HEK293 (cell line): ENCODE measurements at regions not wholly inside any gene's neighbourhood (a gene's known extent, or its start where the extent isn't known, plus 50 kb on each side); places are given as distances from the start of the nearest gene placed in this dataset.

Source experiments
- TCF7L2 ChIP-seq: IDR thresholded peaks from 2 replicates; pipeline ENCODE4 v1.6.1; 2011; ENCODE audit warnings: low read depth, mild to moderate bottlenecking, inconsistent platforms, low read length, moderate library complexity, borderline replicate concordance
- ZNF580 ChIP-seq: fragments of 450-650 bp; formaldehyde crosslinking; IDR thresholded peaks from 2 replicates; pipeline ENCODE4 v1.5.1; 2016; ENCODE audit warnings: missing biosample characterization, missing genetic modification characterization
- ZSCAN5A ChIP-seq: fragments of 450-650 bp; formaldehyde crosslinking; IDR thresholded peaks from 2 replicates; pipeline ENCODE4 v1.5.1; 2016; ENCODE audit warnings: missing biosample characterization, missing genetic modification characterization
- TF ChIP-seq, protein P1 (sequence below): fragments of 450-650 bp; formaldehyde crosslinking; IDR thresholded peaks from 2 replicates; pipeline ENCODE4 v1.5.1; 2016; ENCODE audit warnings: missing biosample characterization, missing genetic modification characterization
- TF ChIP-seq, protein P2 (sequence below): fragments of 450-650 bp; formaldehyde crosslinking; IDR thresholded peaks from 2 replicates; pipeline ENCODE4 v1.5.1; 2016; ENCODE audit warnings: missing biosample characterization, missing genetic modification characterization

DNA sequence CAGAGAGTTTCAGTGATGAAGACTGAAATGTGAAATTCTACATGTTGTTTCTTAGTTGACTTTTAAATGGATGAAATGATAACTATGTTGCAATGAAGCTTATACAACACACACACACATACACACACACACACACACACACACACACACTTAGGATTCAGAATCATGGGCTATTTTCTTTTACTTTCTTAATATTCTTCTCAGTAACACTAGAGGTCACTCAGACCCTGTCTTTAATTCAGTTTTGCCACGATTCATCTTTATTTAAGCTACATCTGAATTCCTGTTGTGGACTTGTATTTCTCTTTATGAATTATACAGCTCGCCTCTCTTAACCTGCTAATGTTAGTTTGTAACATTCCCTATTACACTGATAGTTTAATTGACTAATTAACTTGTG is 109.6 kb upstream of the GOT2 start:
- TF ChIP-seq TCF7L2 (no peak), ZSCAN5A (tag by site-specific recombination) (no peak), ZNF580 (tag by site-specific recombination) (no peak)
- TF ChIP-seq, protein P1, sequence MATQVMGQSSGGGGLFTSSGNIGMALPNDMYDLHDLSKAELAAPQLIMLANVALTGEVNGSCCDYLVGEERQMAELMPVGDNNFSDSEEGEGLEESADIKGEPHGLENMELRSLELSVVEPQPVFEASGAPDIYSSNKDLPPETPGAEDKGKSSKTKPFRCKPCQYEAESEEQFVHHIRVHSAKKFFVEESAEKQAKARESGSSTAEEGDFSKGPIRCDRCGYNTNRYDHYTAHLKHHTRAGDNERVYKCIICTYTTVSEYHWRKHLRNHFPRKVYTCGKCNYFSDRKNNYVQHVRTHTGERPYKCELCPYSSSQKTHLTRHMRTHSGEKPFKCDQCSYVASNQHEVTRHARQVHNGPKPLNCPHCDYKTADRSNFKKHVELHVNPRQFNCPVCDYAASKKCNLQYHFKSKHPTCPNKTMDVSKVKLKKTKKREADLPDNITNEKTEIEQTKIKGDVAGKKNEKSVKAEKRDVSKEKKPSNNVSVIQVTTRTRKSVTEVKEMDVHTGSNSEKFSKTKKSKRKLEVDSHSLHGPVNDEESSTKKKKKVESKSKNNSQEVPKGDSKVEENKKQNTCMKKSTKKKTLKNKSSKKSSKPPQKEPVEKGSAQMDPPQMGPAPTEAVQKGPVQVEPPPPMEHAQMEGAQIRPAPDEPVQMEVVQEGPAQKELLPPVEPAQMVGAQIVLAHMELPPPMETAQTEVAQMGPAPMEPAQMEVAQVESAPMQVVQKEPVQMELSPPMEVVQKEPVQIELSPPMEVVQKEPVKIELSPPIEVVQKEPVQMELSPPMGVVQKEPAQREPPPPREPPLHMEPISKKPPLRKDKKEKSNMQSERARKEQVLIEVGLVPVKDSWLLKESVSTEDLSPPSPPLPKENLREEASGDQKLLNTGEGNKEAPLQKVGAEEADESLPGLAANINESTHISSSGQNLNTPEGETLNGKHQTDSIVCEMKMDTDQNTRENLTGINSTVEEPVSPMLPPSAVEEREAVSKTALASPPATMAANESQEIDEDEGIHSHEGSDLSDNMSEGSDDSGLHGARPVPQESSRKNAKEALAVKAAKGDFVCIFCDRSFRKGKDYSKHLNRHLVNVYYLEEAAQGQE (tag by site-specific recombination), result no peak
- TF ChIP-seq, protein P2, sequence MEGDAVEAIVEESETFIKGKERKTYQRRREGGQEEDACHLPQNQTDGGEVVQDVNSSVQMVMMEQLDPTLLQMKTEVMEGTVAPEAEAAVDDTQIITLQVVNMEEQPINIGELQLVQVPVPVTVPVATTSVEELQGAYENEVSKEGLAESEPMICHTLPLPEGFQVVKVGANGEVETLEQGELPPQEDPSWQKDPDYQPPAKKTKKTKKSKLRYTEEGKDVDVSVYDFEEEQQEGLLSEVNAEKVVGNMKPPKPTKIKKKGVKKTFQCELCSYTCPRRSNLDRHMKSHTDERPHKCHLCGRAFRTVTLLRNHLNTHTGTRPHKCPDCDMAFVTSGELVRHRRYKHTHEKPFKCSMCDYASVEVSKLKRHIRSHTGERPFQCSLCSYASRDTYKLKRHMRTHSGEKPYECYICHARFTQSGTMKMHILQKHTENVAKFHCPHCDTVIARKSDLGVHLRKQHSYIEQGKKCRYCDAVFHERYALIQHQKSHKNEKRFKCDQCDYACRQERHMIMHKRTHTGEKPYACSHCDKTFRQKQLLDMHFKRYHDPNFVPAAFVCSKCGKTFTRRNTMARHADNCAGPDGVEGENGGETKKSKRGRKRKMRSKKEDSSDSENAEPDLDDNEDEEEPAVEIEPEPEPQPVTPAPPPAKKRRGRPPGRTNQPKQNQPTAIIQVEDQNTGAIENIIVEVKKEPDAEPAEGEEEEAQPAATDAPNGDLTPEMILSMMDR (tag by site-specific recombination), result 0 out of 2 replicates have a peak, but pooled peaks have one; percentile 11
